HEK293 (cell line): ENCODE measurements at regions not wholly inside any gene's neighbourhood (a gene's known extent, or its start where the extent isn't known, plus 50 kb on each side); places are given as distances from the start of the nearest gene placed in this dataset.

ENCODE experiments used
- CTCF ChIP-seq: fragments of 450-650 bp; formaldehyde crosslinking; IDR thresholded peaks from 2 replicates; pipeline ENCODE4 v1.5.1; 2016; ENCODE audit warnings: missing biosample characterization, missing genetic modification characterization
- IKZF3 ChIP-seq: fragments of 450-650 bp; IDR thresholded peaks from 2 replicates; pipeline ENCODE4 v1.5.0; 2018; ENCODE audit warnings: missing biosample characterization, mild to moderate bottlenecking, missing genetic modification characterization, moderate library complexity
- MZF1 ChIP-seq: fragments of 450-650 bp; formaldehyde crosslinking; IDR thresholded peaks from 2 replicates; pipeline ENCODE4 v1.5.1; 2017; ENCODE audit warnings: missing biosample characterization, missing genetic modification characterization, borderline replicate concordance
- YY1 ChIP-seq: fragments of 450-650 bp; formaldehyde crosslinking; IDR thresholded peaks from 2 replicates; pipeline ENCODE4 v1.5.1; 2018; ENCODE audit warnings: missing biosample characterization, missing genetic modification characterization
- ZNF10 ChIP-seq: fragments of 450-650 bp; formaldehyde crosslinking; IDR thresholded peaks from 2 replicates; pipeline ENCODE4 v1.5.1; 2017; ENCODE audit warnings: missing biosample characterization, missing genetic modification characterization
- ZNF121 ChIP-seq: fragments of 450-650 bp; formaldehyde crosslinking; IDR thresholded peaks from 2 replicates; pipeline ENCODE4 v1.5.1; 2016; ENCODE audit warnings: missing biosample characterization, missing genetic modification characterization
- ZNF19 ChIP-seq: fragments of 450-650 bp; formaldehyde crosslinking; IDR thresholded peaks from 2 replicates; pipeline ENCODE4; 2016; ENCODE audit warnings: missing biosample characterization, missing genetic modification characterization, low read depth
- ZNF274 ChIP-seq, 2 experiments: fragments of 200-500 bp in 1 of 2; fragments of 450-650 bp in 1 of 2; sonication (Bioruptor generic) in 1 of 2; formaldehyde crosslinking in 1 of 2; IDR thresholded peaks; 2 replicates each; pipeline versions ENCODE4 v1.5.1 to v1.6.1; 2014 to 2016; ENCODE audit warnings: borderline replicate concordance in 1 of 2, inconsistent platforms in 1 of 2, low read length in 1 of 2, missing biosample characterization in 1 of 2, missing genetic modification characterization in 1 of 2
- ZNF416 ChIP-seq: fragments of 450-650 bp; formaldehyde crosslinking; IDR thresholded peaks from 2 replicates; pipeline ENCODE4 v1.5.1; 2016; ENCODE audit warnings: missing biosample characterization, missing genetic modification characterization
- ZNF549 ChIP-seq: fragments of 450-650 bp; IDR thresholded peaks from 2 replicates; pipeline ENCODE4 v1.5.1; 2018; ENCODE audit warnings: missing biosample characterization, missing genetic modification characterization, mild to moderate bottlenecking, inconsistent platforms, moderate library complexity
- ZNF621 ChIP-seq: fragments of 450-650 bp; formaldehyde crosslinking; IDR thresholded peaks from 2 replicates; pipeline ENCODE4 v1.5.1; 2017; ENCODE audit warnings: missing biosample characterization, missing genetic modification characterization
- ZNF677 ChIP-seq: fragments of 450-650 bp; IDR thresholded peaks from 2 replicates; pipeline ENCODE4 v1.5.0; 2018; ENCODE audit warnings: missing biosample characterization, mild to moderate bottlenecking, missing genetic modification characterization, moderate library complexity
- ZNF768 ChIP-seq: fragments of 450-650 bp; formaldehyde crosslinking; IDR thresholded peaks from 2 replicates; pipeline ENCODE4 v1.5.1; 2018; ENCODE audit warnings: missing biosample characterization, mild to moderate bottlenecking, missing genetic modification characterization
- TF ChIP-seq, protein P1 (sequence below): fragments of 450-650 bp; formaldehyde crosslinking; IDR thresholded peaks from 2 replicates; pipeline ENCODE4 v1.5.1; 2016; ENCODE audit warnings: missing biosample characterization, missing genetic modification characterization

- TF ChIP-seq CTCF (tag by site-specific recombination) (no peak), MZF1 (tag by site-specific recombination) (no peak), ZNF768 (no peak), IKZF3 (tag by site-specific recombination) (no peak), YY1 (tag by site-specific recombination) (no peak), ZNF121 (tag by site-specific recombination) (no peak), ZNF10 (no peak), ZNF621 (tag by site-specific recombination) (no peak), ZNF416 (tag by site-specific recombination) (no peak), ZNF549 (tag by site-specific recombination) (no peak), ZNF274 (IDR thresholded peaks at IDR 0.05; ENCODE audit: low read length) (no peak), ZNF274 (tag by site-specific recombination; IDR thresholded peaks at IDR 0.05; ENCODE audit: borderline replicate concordance) (no peak), ZNF19 (tag by site-specific recombination) (no peak), ZNF677 (no peak)
- TF ChIP-seq, protein P1, sequence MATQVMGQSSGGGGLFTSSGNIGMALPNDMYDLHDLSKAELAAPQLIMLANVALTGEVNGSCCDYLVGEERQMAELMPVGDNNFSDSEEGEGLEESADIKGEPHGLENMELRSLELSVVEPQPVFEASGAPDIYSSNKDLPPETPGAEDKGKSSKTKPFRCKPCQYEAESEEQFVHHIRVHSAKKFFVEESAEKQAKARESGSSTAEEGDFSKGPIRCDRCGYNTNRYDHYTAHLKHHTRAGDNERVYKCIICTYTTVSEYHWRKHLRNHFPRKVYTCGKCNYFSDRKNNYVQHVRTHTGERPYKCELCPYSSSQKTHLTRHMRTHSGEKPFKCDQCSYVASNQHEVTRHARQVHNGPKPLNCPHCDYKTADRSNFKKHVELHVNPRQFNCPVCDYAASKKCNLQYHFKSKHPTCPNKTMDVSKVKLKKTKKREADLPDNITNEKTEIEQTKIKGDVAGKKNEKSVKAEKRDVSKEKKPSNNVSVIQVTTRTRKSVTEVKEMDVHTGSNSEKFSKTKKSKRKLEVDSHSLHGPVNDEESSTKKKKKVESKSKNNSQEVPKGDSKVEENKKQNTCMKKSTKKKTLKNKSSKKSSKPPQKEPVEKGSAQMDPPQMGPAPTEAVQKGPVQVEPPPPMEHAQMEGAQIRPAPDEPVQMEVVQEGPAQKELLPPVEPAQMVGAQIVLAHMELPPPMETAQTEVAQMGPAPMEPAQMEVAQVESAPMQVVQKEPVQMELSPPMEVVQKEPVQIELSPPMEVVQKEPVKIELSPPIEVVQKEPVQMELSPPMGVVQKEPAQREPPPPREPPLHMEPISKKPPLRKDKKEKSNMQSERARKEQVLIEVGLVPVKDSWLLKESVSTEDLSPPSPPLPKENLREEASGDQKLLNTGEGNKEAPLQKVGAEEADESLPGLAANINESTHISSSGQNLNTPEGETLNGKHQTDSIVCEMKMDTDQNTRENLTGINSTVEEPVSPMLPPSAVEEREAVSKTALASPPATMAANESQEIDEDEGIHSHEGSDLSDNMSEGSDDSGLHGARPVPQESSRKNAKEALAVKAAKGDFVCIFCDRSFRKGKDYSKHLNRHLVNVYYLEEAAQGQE, result no peak
Measured at GRCh38 chr18:78213361-78213994, 766.1 kb upstream of the SALL3 start.
